Left ventricle myocardium inferior (tissue), 1 donor: ENCODE measurements at regions not wholly inside any gene's neighbourhood (a gene's known extent, or its start where the extent isn't known, plus 50 kb on each side); places are given as distances from the start of the nearest gene placed in this dataset.

ENCODE experiments used
- DNase-seq: peaks from one replicate; pipeline ENCODE4 v3.0.0-alpha.2; 2020
- H3K27ac ChIP-seq: fragments of 200-600 bp; replicated peaks from 2 replicates; pipeline ENCODE4 v1.8.0; 2021
- H3K27me3 ChIP-seq: fragments of 200-600 bp; 2 replicates; pipeline ENCODE4 v1.8.0; 2021; ENCODE audit warnings: low read depth
- H3K36me3 ChIP-seq: fragments of 200-600 bp; 2 replicates; pipeline ENCODE4 v1.8.0; 2021
- H3K4me1 ChIP-seq: fragments of 200-600 bp; 2 replicates; pipeline ENCODE4 v1.8.0; 2021
- H3K4me3 ChIP-seq: fragments of 200-600 bp; 2 replicates; pipeline ENCODE4 v1.8.0; 2021; ENCODE audit warnings: mild to moderate bottlenecking, moderate library complexity
- H3K9me3 ChIP-seq: fragments of 200-600 bp; replicated peaks from 2 replicates; pipeline ENCODE4 v1.8.0; 2021
- intact Hi-C: fragments of 100-400 bp; cut with micrococcal nuclease; formaldehyde crosslinking; loops from one replicate; pipeline ENCODE4 v1.11.0; 2022
- TF ChIP-seq, protein P1 (sequence below): fragments of 200-600 bp; IDR thresholded peaks from 2 replicates; pipeline ENCODE4 v1.8.0; 2021; ENCODE audit warnings: antibody characterized with exemption, mild to moderate bottlenecking, borderline replicate concordance
- donor health status: DM: no; HTN: yes; CAD: no; lungs with severe emphysema.

DNA sequence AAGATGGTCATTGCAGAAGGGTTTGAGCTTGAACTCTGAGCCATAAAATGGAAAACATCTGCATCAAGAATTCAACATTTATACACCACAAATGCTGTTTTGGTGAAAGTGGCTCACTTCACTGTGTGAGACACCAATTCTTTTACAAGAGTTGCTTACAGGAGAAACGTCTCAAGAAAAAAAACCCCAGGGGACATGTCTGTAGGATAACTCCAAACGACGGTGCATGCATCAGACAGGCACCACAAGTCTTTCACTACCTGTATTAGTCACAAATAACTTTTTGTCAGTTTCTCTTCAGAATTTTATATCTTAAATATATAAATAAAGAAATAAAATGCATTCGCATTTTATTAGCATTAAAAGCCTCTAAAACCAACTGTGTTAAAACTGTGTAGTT is 164.3 kb downstream of the EFHB start:
- H3K36me3 ChIP-seq: no peaks in the 10 kb centered on the region
- H3K27ac ChIP-seq: no peak overlapping the region
- TF ChIP-seq, protein P1, sequence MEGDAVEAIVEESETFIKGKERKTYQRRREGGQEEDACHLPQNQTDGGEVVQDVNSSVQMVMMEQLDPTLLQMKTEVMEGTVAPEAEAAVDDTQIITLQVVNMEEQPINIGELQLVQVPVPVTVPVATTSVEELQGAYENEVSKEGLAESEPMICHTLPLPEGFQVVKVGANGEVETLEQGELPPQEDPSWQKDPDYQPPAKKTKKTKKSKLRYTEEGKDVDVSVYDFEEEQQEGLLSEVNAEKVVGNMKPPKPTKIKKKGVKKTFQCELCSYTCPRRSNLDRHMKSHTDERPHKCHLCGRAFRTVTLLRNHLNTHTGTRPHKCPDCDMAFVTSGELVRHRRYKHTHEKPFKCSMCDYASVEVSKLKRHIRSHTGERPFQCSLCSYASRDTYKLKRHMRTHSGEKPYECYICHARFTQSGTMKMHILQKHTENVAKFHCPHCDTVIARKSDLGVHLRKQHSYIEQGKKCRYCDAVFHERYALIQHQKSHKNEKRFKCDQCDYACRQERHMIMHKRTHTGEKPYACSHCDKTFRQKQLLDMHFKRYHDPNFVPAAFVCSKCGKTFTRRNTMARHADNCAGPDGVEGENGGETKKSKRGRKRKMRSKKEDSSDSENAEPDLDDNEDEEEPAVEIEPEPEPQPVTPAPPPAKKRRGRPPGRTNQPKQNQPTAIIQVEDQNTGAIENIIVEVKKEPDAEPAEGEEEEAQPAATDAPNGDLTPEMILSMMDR: no peak
- H3K4me3 ChIP-seq: no peak overlapping the region
- no peaks in the 10 kb centered on the region for H3K9me3 ChIP-seq
- no peaks in the 10 kb centered on the region for H3K4me1 ChIP-seq
- H3K27me3 ChIP-seq: no peaks in the 10 kb centered on the region
- intact Hi-C loops: no loop called here
- no peak for DNase-seq

DNA sequence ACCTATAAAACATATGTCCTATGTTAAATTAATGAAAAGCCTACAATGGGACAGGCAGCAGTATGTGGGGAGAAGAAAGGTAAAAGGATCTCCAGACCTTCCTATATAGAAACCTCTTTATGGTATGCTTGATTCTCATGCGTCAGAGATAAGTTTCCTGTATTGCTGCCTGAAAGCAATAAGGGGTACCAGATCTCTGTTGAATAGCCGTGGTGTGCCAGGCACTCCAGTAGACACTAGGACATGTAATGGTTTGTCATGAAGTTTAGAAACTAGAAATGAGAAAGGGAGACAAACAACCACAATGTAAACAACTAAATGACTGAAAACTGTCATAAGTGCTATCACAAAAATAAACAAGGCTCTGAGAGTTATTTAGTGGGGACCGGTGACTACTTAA is 168.1 kb downstream of the EFHB start:
- H3K9me3 ChIP-seq: no peaks in the 10 kb centered on the region
- no peaks in the 10 kb centered on the region for H3K27me3 ChIP-seq
- no peaks in the 10 kb centered on the region for H3K36me3 ChIP-seq
- no peaks in the 10 kb centered on the region for H3K4me1 ChIP-seq
- DNase-seq: no peak
- intact Hi-C loops: no loop called here
- H3K4me3 ChIP-seq: no peak overlapping the region
- TF ChIP-seq, protein P1: no peak
- no peak overlapping the region for H3K27ac ChIP-seq

DNA sequence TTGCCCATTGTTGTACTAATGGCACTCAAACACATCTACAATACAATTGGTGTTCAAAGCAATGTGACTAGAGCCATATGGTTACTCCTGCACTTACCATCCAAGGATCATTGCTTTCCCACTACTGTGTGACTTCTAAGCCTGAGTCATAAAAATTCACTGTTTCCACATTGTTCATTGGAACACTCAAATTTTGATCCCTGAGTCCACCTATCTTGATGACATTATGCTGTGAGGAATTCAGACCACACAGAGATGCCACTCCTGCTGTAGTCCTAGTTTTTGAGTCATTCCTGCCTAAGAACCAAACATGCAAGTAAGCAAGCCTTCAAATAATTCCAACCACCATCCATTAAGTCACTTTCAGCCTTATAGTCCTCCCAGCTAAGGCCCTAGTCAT is 176.2 kb downstream of the EFHB start:
- Histone ChIP-seq H3K4me1 (no peaks in the 10 kb centered on the region), H3K9me3 (peaks cover 5% of the 10 kb centered on the region), H3K27ac (no peak overlapping the region), H3K4me3 (no peak overlapping the region), H3K36me3 (no peaks in the 10 kb centered on the region), H3K27me3 (no peaks in the 10 kb centered on the region)
- TF ChIP-seq, protein P1: no peak
- intact Hi-C loops: no loop called here
- DNase-seq: no peak

DNA sequence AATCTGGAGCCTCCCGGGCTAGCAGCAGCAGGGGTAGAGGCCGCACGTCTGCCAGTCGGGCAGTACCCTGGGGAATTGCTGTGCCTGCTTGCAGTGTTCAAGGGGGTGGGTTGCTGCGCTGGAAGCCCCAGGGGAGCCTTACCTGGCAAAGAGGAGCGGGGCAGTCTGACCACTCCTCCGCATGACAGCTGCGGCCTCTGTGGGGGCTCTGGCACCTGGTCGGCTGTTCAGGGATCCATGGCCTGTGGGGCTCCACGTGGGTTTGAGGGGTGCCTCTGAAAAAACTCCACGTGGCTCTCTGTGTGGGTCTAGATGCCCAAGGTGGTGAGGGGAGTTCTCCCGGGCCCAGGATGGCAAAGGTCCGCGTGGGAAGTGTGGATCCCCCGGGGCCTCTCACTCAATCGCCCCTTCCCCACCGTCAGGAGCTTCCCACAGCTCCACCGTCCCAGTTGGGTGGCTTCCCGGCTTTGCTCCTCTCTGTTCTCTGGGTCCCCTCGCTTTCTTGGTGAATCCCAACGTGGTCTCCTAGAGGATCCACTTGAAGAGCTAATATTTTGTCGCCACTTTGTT is 184.5 kb downstream of the EFHB start:
- TF ChIP-seq, protein P1: no peak
- Histone ChIP-seq H3K36me3 (no peaks in the 10 kb centered on the region), H3K9me3 (peaks cover 15% of the 10 kb centered on the region), H3K4me1 (no peaks in the 10 kb centered on the region), H3K27ac (no peak overlapping the region), H3K27me3 (no peaks in the 10 kb centered on the region), H3K4me3 (no peak overlapping the region)
- DNase-seq: no peak
- intact Hi-C loops: no loop called here

DNA sequence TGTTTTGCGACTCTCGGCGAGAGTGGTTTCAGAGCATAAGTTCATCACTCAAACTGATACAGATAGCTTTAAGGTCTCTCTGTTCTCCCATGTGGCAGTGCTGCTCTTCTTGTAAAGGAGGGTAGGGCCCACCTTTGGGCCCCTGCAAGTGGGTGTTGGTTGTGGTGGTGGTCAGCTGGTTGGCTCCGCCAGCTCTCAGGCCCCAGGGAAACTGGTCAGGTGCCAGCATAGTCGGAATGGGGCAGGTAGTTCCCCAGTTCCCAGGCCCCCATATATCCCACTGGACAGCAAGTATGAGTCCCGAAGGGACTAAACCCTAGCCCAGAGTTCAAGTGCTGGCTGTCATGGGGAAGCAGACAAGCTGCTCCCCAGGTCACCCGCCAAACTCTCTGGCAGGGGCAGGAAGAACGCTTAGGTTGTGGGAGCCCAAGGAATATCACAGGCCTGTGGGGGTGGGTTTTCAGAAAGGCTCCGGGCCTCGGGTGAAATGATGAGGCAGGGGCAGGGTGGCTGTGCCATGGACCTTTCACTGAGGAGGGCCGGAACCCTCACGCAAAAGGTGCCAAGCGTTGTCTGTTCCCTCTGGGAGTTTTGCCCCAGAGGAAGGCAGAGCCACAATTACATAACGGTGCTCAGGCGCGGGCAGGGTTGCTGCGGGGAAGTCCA is 185.1 kb downstream of the EFHB start:
- TF ChIP-seq, protein P1: no peak
- Histone ChIP-seq H3K9me3 (peaks cover 13% of the 10 kb centered on the region), H3K27me3 (no peaks in the 10 kb centered on the region), H3K4me3 (no peak overlapping the region), H3K36me3 (no peaks in the 10 kb centered on the region), H3K27ac (no peak overlapping the region), H3K4me1 (no peaks in the 10 kb centered on the region)
- intact Hi-C loops: no loop called here
- no peak for DNase-seq
